HCT116 (cell line): ENCODE measurements at regions not wholly inside any gene's neighbourhood (a gene's known extent, or its start where the extent isn't known, plus 50 kb on each side); places are given as distances from the start of the nearest gene placed in this dataset.

Experiments
- ATAC-seq: fragments of 200-7000 bp; cut with Tn5 transposase; 2 replicates; pipeline ENCODE4 v1.9.1; 2020; ENCODE audit warnings: mild to moderate bottlenecking, moderate library complexity
- BruUV-seq: library from RNA; stranded (reverse); fragments of 400-500 nt; replicated peaks from 2 replicates; lab custom pipeline; 2021; lab: Mats Ljungman, UMichigan
- CTCF ChIA-PET: fragments of 300-600 bp; sonication (Branson Sonifier 250); formaldehyde crosslinking; loops from one replicate; lab custom pipeline; 2021; ENCODE audit warnings: antibody characterized with exemption; lab: Charles Lee
- POLR2A ChIA-PET: fragments of 300-600, 350-600 bp; sonication (Branson Sonifier 250); formaldehyde crosslinking; loops from one replicate; lab custom pipeline; 2021; ENCODE audit warnings: antibody characterized with exemption; lab: Charles Lee
- RAD21 ChIA-PET, 2 experiments: fragments of 300-600 bp; sonication (Branson Sonifier 250); formaldehyde crosslinking; loops; one replicate each; lab custom pipeline; 2023; ENCODE audit warnings: low total read pairs in 2 of 2; ENCODE audit not compliant: uncharacterized antibody in 2 of 2, unreplicated experiment in 2 of 2, low non-redundant PET in 1 of 2; lab: Charles Lee
- DNase-seq: peaks from one replicate; pipeline ENCODE4 v3.0.0-alpha.2; 2010; ENCODE audit warnings: low read depth, low spot score
- H2AFZ ChIP-seq: fragments of 200-600 bp; shearing (Covaris generic), sonication (generic); 2 replicates; pipeline ENCODE4 v1.6.1; 2017; ENCODE audit warnings: low read depth, mixed run types, mixed read lengths, antibody characterized with exemption, low read length; ENCODE audit not compliant: poor library complexity, severe bottlenecking
- H3K27ac ChIP-seq: 2 replicates; pipeline ENCODE4 v1.5.1; 2012; ENCODE audit warnings: low read depth, low read length
- H3K27me3 ChIP-seq: fragments of 200-600 bp; sonication (generic); 2 replicates; pipeline ENCODE4 v1.6.1; 2016; ENCODE audit warnings: mixed run types, low read length, mixed read lengths; ENCODE audit not compliant: insufficient read depth
- H3K36me3 ChIP-seq, 2 experiments: fragments of 200-500 bp in 1 of 2; fragments of 200-600 bp in 1 of 2; sonication (Bioruptor generic) in 1 of 2; sonication (generic) in 1 of 2; 2 replicates each; pipeline versions ENCODE4 v1.5.1 to v1.6.1; 2014 to 2016; ENCODE audit warnings: low read length in 2 of 2, inconsistent platforms in 1 of 2, mixed read lengths in 1 of 2, mixed run types in 1 of 2; ENCODE audit not compliant: insufficient read depth in 2 of 2, control insufficient read depth in 1 of 2
- H3K4me1 ChIP-seq, 2 experiments: fragments of 200-600 bp in 1 of 2; sonication (generic) in 1 of 2; 2 replicates each; pipeline versions ENCODE4 v1.5.1 to v1.6.1; 2012 to 2017; ENCODE audit warnings: low read length in 2 of 2, inconsistent platforms in 1 of 2, mild to moderate bottlenecking in 1 of 2, mixed read lengths in 1 of 2, mixed run types in 1 of 2, moderate library complexity in 1 of 2; ENCODE audit not compliant: insufficient read depth in 2 of 2, control insufficient read depth in 1 of 2
- H3K4me2 ChIP-seq: fragments of 200-600 bp; sonication (generic); 2 replicates; pipeline ENCODE4 v1.6.1; 2017; ENCODE audit warnings: mixed run types, low read length, mixed read lengths
- H3K4me3 ChIP-seq, 2 experiments: fragments of 200-600 bp in 1 of 2; sonication (generic) in 1 of 2; replicated peaks in 1 of 2; 2 replicates each; pipeline ENCODE4 v1.5.1; 2011 to 2016; ENCODE audit warnings: low read length in 2 of 2, control low read depth in 1 of 2, low read depth in 1 of 2, mild to moderate bottlenecking in 1 of 2, mixed read lengths in 1 of 2, mixed run types in 1 of 2
- H3K79me2 ChIP-seq: fragments of 200-600 bp; sonication (generic); 2 replicates; pipeline ENCODE4 v1.6.1; 2017; ENCODE audit warnings: mild to moderate bottlenecking, mixed run types, low read length, moderate library complexity, mixed read lengths; ENCODE audit not compliant: insufficient read depth
- H3K9ac ChIP-seq: fragments of 200-600 bp; sonication (generic); 2 replicates; pipeline ENCODE4 v1.6.1; 2016; ENCODE audit warnings: low read length, mixed read lengths
- H3K9me2 ChIP-seq: fragments of 200-600 bp; sonication (generic), shearing (Covaris generic); 2 replicates; pipeline ENCODE4 v1.6.1; 2017; ENCODE audit warnings: mixed run types, mild to moderate bottlenecking, moderate library complexity; ENCODE audit not compliant: insufficient read depth
- H3K9me3 ChIP-seq, 2 experiments: fragments of 200-500 bp in 1 of 2; fragments of 200-600 bp in 1 of 2; sonication (Bioruptor generic) in 1 of 2; sonication (generic) in 1 of 2; 2 replicates each; pipeline ENCODE4 v1.6.1; 2014 to 2017; ENCODE audit warnings: low read length in 2 of 2, mixed read lengths in 2 of 2, inconsistent platforms in 1 of 2, low read depth in 1 of 2, mild to moderate bottlenecking in 1 of 2, mixed run types in 1 of 2, moderate library complexity in 1 of 2; ENCODE audit not compliant: control insufficient read depth in 1 of 2, insufficient read depth in 1 of 2
- H4K20me1 ChIP-seq: fragments of 200-600 bp; sonication (generic), shearing (Covaris generic); 2 replicates; pipeline ENCODE4 v1.6.1; 2017; ENCODE audit warnings: mixed run types, mild to moderate bottlenecking, moderate library complexity; ENCODE audit not compliant: insufficient read depth
- CBX3 ChIP-seq: IDR thresholded peaks from 2 replicates; pipeline ENCODE4 v1.6.1; 2012; ENCODE audit warnings: low read depth
- CEBPB ChIP-seq: IDR thresholded peaks from 2 replicates; pipeline ENCODE4 v1.6.1; 2012; ENCODE audit warnings: low read depth
- EGR1 ChIP-seq: IDR thresholded peaks from 2 replicates; pipeline ENCODE4 v1.6.1; 2012; ENCODE audit warnings: low read depth
- ELF1 ChIP-seq: IDR thresholded peaks from 2 replicates; pipeline ENCODE4 v1.6.1; 2012; ENCODE audit warnings: low read depth, borderline replicate concordance
- EZH2 ChIP-seq: fragments of 200-600 bp; sonication (generic); IDR thresholded peaks from 2 replicates; pipeline ENCODE4 v1.6.1; 2017; ENCODE audit warnings: antibody characterized with exemption, mixed run types
- EZH2phosphoT487 ChIP-seq: fragments of 200-600 bp; IDR thresholded peaks from 2 replicates; pipeline ENCODE4 v1.6.1; 2018; ENCODE audit warnings: antibody characterized with exemption, borderline replicate concordance
- JUND ChIP-seq: IDR thresholded peaks from 2 replicates; pipeline ENCODE4 v1.6.1; 2012
- MAX ChIP-seq: IDR thresholded peaks from 2 replicates; pipeline ENCODE4 v1.6.1; 2012
- POLR2A ChIP-seq: IDR thresholded peaks from 2 replicates; pipeline ENCODE4 v1.7.0; 2011; ENCODE audit warnings: borderline replicate concordance; ENCODE audit not compliant: insufficient read depth, insufficient read length; ENCODE audit errors: extremely low read depth
- RAD21 ChIP-seq: IDR thresholded peaks from 2 replicates; pipeline ENCODE4 v1.6.1; 2012; ENCODE audit warnings: low read depth, mild to moderate bottlenecking
- REST ChIP-seq: IDR thresholded peaks from 2 replicates; pipeline ENCODE4 v1.6.1; 2012; ENCODE audit warnings: low read depth
- SP1 ChIP-seq: IDR thresholded peaks from 2 replicates; pipeline ENCODE4 v1.6.1; 2012; ENCODE audit warnings: low read depth
- SRF ChIP-seq: IDR thresholded peaks from 2 replicates; pipeline ENCODE4 v1.6.1; 2012; ENCODE audit warnings: low read depth
- YY1 ChIP-seq: IDR thresholded peaks from 2 replicates; pipeline ENCODE4 v1.6.1; 2011; ENCODE audit warnings: low read length, low read depth, moderate library complexity, mild to moderate bottlenecking; ENCODE audit not compliant: insufficient replicate concordance; ENCODE audit errors: extremely low read depth
- ZFX ChIP-seq: fragments of 450-650 bp; IDR thresholded peaks from 2 replicates; pipeline ENCODE4 v1.6.1; 2017
- ZNF274 ChIP-seq: fragments of 200-500 bp; sonication (Bioruptor generic); IDR thresholded peaks from 2 replicates; pipeline ENCODE4 v1.6.1; 2014; ENCODE audit warnings: mild to moderate bottlenecking, low read depth, low read length, inconsistent platforms
- intact Hi-C: fragments of 100-400 bp; cut with micrococcal nuclease; formaldehyde crosslinking; loops from 2 replicates; pipeline ENCODE4 v1.10.0; 2022

DNA sequence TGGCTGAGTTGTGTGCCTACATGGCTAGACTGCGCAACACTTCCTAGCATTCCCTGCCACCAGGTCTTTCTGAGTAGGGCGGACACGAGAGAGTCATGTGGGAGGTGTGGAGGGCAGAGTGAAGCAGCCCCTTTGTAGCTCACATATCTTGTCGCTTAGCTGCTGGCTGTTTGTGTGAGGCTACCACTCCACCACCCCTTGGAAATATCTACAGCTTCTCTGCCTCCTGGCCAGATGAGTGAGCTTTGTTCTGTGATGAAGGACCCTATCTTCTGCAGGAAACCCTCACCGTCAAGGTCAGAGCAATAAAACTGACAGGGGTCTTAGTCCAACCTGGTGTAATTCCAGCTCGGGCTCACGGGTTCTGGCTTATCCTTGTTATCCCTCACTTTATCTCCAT lies 232.1 kb upstream of the ASIC2 start:
- ATAC-seq (no peak), DNase-seq (no peak)
- ChIA-PET POLR2A (no interaction called here), CTCF (no interaction called here), RAD21 (no interaction called here)
- Histone ChIP-seq H3K4me3 (no peak overlapping the region), H3K4me2 (no peak overlapping the region), H3K27me3 (no peaks in the 10 kb centered on the region), H4K20me1 (no peaks in the 10 kb centered on the region), H3K79me2 (no peaks in the 10 kb centered on the region), H3K4me1 (no peaks in the 10 kb centered on the region), H3K27ac (no peak overlapping the region), H3K9me3 (peaks cover 0 to 11% of the 10 kb centered on the region in 2 experiments; a peak in 2 of 4 replicates), H3K9me2 (no peaks in the 10 kb centered on the region), H3K36me3 (no peaks in the 10 kb centered on the region), H3K9ac (no peak overlapping the region), H2AFZ (no peak overlapping the region)
- intact Hi-C loops: no loop called here
- no peak for TF ChIP-seq RAD21
- no peak for TF ChIP-seq YY1
- TF ChIP-seq SRF: no peak
- no peak for TF ChIP-seq ZFX
- TF ChIP-seq EZH2phosphoT487: no peak
- TF ChIP-seq CEBPB: no peak
- TF ChIP-seq CBX3: no peak
- TF ChIP-seq ELF1: no peak
- no peak for TF ChIP-seq EGR1
- no peak for TF ChIP-seq SP1
- TF ChIP-seq ZNF274: no peak
- TF ChIP-seq MAX: no peak
- TF ChIP-seq JUND: no peak
- no peak for TF ChIP-seq POLR2A
- no TSS peak for BruUV-seq

DNA sequence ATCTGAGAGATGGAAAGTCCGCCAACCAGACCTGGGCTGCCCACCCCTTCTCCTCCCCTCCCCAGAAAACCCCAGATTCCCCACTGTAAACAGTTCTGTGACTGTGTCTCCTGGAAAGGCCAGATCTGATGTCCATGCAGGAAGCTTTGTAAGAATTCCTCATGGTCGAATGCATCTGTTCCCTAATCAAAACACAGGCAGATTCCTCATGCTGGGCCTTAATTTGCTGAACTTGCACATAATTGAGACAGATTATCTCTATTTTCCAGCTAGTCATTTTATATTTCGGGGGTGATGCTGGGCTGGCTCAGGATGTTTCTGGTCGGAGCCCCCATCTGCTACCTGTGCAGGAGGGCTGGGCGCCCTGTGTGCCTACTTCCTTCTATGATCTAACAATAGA lies 233.6 kb upstream of the ASIC2 start:
- no peaks in the 10 kb centered on the region for H3K36me3 ChIP-seq
- intact Hi-C loops: no loop called here
- no peak overlapping the region for H3K4me3 ChIP-seq
- no peak overlapping the region for H3K9ac ChIP-seq
- no peaks in the 10 kb centered on the region for H3K79me2 ChIP-seq
- no peak overlapping the region for H3K4me2 ChIP-seq
- TF ChIP-seq JUND (no peak), REST (no peak), CBX3 (no peak), EZH2 (no peak)
- DNase-seq (no peak), ATAC-seq (no peak)
- H3K4me1 ChIP-seq: no peaks in the 10 kb centered on the region
- H3K9me3 ChIP-seq: peaks cover 0 to 11% of the 10 kb centered on the region in 2 experiments; a peak in 2 of 4 replicates
- CTCF ChIA-PET: no interaction called here
- H4K20me1 ChIP-seq: no peaks in the 10 kb centered on the region
- no peaks in the 10 kb centered on the region for H3K9me2 ChIP-seq
- POLR2A ChIA-PET: no interaction called here
- H3K27ac ChIP-seq: no peak overlapping the region
- H2AFZ ChIP-seq: no peak overlapping the region
- no peaks in the 10 kb centered on the region for H3K27me3 ChIP-seq
- RAD21 ChIA-PET: no interaction called here
- BruUV-seq: no TSS peak
